Neural cell (in vitro differentiated cells): ENCODE measurements at regions not wholly inside any gene's neighbourhood (a gene's known extent, or its start where the extent isn't known, plus 50 kb on each side); places are given as distances from the start of the nearest gene placed in this dataset.

Source experiments
- H2AFZ ChIP-seq: fragments of 200-600, 300-800 bp; sonication (generic), shearing (Covaris generic); 2 replicates; pipeline ENCODE4 v1.6.0; 2014; ENCODE audit warnings: low read depth, mild to moderate bottlenecking, antibody characterized with exemption, low read length, moderate library complexity
- H3F3A ChIP-seq: fragments of 200-600 bp; shearing (Covaris generic); 2 replicates; pipeline ENCODE4 v1.6.1; 2016; ENCODE audit warnings: mild to moderate bottlenecking, moderate library complexity, mixed read lengths, antibody characterized with exemption, low read length; ENCODE audit not compliant: insufficient read depth, poor library complexity, severe bottlenecking
- H3K27ac ChIP-seq: fragments of 200-600, 300-800 bp; sonication (generic), shearing (Covaris generic); 2 replicates; pipeline ENCODE4 v1.5.1; 2014; ENCODE audit warnings: mild to moderate bottlenecking, low read length, moderate library complexity
- H3K27me3 ChIP-seq: fragments of 300-800, 200-600 bp; sonication (generic), shearing (Covaris generic); 2 replicates; pipeline ENCODE4 v1.6.0; 2014; ENCODE audit warnings: mild to moderate bottlenecking, low read depth, low read length, moderate library complexity; ENCODE audit not compliant: insufficient read depth
- H3K36me3 ChIP-seq: fragments of 300-800, 200-600 bp; sonication (generic), shearing (Covaris generic); 2 replicates; pipeline ENCODE4 v1.5.1; 2014; ENCODE audit warnings: mild to moderate bottlenecking, antibody characterized with exemption, low read length, moderate library complexity; ENCODE audit not compliant: insufficient read depth
- H3K4me2 ChIP-seq: fragments of 300-800, 200-600 bp; sonication (generic), shearing (Covaris generic); 2 replicates; pipeline ENCODE4 v1.6.0; 2014; ENCODE audit warnings: mild to moderate bottlenecking, low read length
- H3K4me3 ChIP-seq: fragments of 300-800, 200-600 bp; sonication (generic), shearing (Covaris generic); 2 replicates; pipeline ENCODE4 v1.5.1; 2014; ENCODE audit warnings: mild to moderate bottlenecking, low read length, moderate library complexity
- H3K79me2 ChIP-seq: fragments of 200-600 bp; shearing (Covaris generic); replicated peaks from 2 replicates; pipeline ENCODE4 v1.6.0; 2014; ENCODE audit warnings: mild to moderate bottlenecking, low read length, moderate library complexity; ENCODE audit not compliant: insufficient read depth
- H3K9ac ChIP-seq: fragments of 300-800, 200-600 bp; sonication (generic), shearing (Covaris generic); 2 replicates; pipeline ENCODE4 v1.6.1; 2016; ENCODE audit warnings: mild to moderate bottlenecking, low read length, mixed read lengths
- H3K9me2 ChIP-seq: fragments of 200-600 bp; shearing (Covaris generic); 2 replicates; pipeline ENCODE4 v1.6.1; 2016; ENCODE audit warnings: mild to moderate bottlenecking, low read length, mixed read lengths; ENCODE audit not compliant: insufficient read depth
- H3K9me3 ChIP-seq: fragments of 200-600, 300-800 bp; sonication (generic), shearing (Covaris generic); 2 replicates; pipeline ENCODE4 v1.6.1; 2016; ENCODE audit warnings: mild to moderate bottlenecking, mixed run types, low read length, moderate library complexity, mixed read lengths
- H4K20me1 ChIP-seq: fragments of 200-600 bp; shearing (Covaris generic); 2 replicates; pipeline ENCODE4 v1.6.1; 2016; ENCODE audit warnings: mild to moderate bottlenecking, mixed run types; ENCODE audit not compliant: insufficient read depth
- EZH2 ChIP-seq: fragments of 200-600, 300-800 bp; shearing (Covaris generic), sonication (generic); IDR thresholded peaks from 2 replicates; pipeline ENCODE4 v1.6.1; 2014; ENCODE audit warnings: antibody characterized with exemption, low read length, borderline replicate concordance, mild to moderate bottlenecking; ENCODE audit not compliant: insufficient read depth, poor library complexity, severe bottlenecking
- MXI1 ChIP-seq: fragments of 450-650 bp; conservative IDR thresholded peaks from 2 replicates; pipeline ENCODE4 v1.6.1; 2014; ENCODE audit warnings: antibody characterized with exemption, mild to moderate bottlenecking; ENCODE audit not compliant: poor library complexity, severe bottlenecking
- POLR2AphosphoS5 ChIP-seq: IDR thresholded peaks from 2 replicates; pipeline ENCODE4 v1.6.1; 2012
- RAD21 ChIP-seq: fragments of 450-650 bp; conservative IDR thresholded peaks from 2 replicates; pipeline ENCODE4 v1.6.1; 2014; ENCODE audit warnings: antibody characterized with exemption, mild to moderate bottlenecking, moderate library complexity
- SMC3 ChIP-seq: fragments of 450-650 bp; conservative IDR thresholded peaks from 2 replicates; pipeline ENCODE4 v1.6.1; 2014; ENCODE audit warnings: antibody characterized with exemption, mild to moderate bottlenecking, moderate library complexity; ENCODE audit not compliant: poor library complexity
- TAF1 ChIP-seq: IDR thresholded peaks from 2 replicates; pipeline ENCODE4 v1.6.1; 2012; ENCODE audit warnings: low read depth
- TF ChIP-seq, protein P1 (sequence below): fragments of 450-650 bp; IDR thresholded peaks from 2 replicates; pipeline ENCODE4 v1.5.1; 2014; ENCODE audit warnings: antibody characterized with exemption, mild to moderate bottlenecking, moderate library complexity; ENCODE audit not compliant: poor library complexity, severe bottlenecking
- TF ChIP-seq, protein P2 (sequence below): IDR thresholded peaks from 2 replicates; pipeline ENCODE4 v1.6.1; 2012; ENCODE audit warnings: borderline replicate concordance

DNA sequence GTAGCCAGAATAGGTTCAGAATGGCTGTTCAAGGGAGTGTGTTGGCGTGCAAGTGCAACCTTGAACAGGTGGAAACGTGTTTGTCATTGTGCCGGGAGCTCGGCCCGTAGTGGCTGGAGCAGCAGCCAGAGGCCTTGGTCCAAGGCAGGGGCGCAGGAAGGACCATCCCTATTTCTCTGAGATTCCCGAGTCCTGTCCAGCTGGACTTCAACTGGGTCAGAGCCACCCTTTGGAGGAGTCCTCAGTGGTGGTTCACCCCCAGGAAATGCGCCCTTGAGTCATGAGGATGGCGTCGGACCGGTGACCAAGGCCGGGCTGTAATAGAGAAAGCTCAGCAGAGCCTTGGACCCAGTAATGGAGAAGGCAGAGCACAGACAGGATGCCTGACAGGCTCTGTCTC, 1402.0 kb downstream of the BRD1 start:
- Histone ChIP-seq H3K4me3 (no peak overlapping the region), H3K9ac (no peak overlapping the region), H2AFZ (no peak overlapping the region), H3K27me3 (no peaks in the 10 kb centered on the region), H3K36me3 (no peaks in the 10 kb centered on the region), H3K27ac (no peak overlapping the region), H3K79me2 (no peaks in the 10 kb centered on the region), H4K20me1 (no peaks in the 10 kb centered on the region), H3K4me2 (no peak overlapping the region), H3K9me2 (no peaks in the 10 kb centered on the region), H3K9me3 (no peaks in the 10 kb centered on the region), H3F3A (no peaks in the 10 kb centered on the region)
- TF ChIP-seq TAF1 (no peak), RAD21 (no peak), SMC3 (no peak), MXI1 (no peak)
- TF ChIP-seq, protein P1, sequence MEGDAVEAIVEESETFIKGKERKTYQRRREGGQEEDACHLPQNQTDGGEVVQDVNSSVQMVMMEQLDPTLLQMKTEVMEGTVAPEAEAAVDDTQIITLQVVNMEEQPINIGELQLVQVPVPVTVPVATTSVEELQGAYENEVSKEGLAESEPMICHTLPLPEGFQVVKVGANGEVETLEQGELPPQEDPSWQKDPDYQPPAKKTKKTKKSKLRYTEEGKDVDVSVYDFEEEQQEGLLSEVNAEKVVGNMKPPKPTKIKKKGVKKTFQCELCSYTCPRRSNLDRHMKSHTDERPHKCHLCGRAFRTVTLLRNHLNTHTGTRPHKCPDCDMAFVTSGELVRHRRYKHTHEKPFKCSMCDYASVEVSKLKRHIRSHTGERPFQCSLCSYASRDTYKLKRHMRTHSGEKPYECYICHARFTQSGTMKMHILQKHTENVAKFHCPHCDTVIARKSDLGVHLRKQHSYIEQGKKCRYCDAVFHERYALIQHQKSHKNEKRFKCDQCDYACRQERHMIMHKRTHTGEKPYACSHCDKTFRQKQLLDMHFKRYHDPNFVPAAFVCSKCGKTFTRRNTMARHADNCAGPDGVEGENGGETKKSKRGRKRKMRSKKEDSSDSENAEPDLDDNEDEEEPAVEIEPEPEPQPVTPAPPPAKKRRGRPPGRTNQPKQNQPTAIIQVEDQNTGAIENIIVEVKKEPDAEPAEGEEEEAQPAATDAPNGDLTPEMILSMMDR, result no peak

DNA sequence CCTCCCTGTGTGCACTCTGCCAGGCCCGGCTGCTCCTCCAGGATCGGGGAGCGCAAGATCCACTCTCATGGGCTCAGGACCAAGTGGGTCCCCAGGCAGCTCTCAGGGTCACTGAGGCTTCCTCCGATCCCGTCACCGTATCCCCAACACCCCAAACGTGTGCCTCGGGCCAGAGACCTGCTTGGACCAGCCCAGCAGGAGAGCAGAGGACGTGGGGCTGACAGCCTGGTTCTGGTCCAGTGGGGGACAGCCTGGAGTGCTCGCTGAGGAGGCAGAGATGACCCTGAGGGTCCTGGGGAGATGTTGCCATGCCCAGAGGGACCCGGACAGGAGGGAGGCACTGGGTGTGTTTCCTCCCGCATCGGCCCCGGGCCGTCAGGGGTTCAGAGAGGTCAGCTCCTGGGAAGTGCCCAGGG, 1402.6 kb downstream of the BRD1 start:
- Histone ChIP-seq H4K20me1 (no peaks in the 10 kb centered on the region), H3K4me3 (no peak overlapping the region), H3K4me2 (no peak overlapping the region), H3K9me3 (no peaks in the 10 kb centered on the region), H3K27me3 (no peaks in the 10 kb centered on the region), H3K9ac (no peak overlapping the region), H3K36me3 (no peaks in the 10 kb centered on the region), H3K79me2 (no peaks in the 10 kb centered on the region), H3F3A (no peaks in the 10 kb centered on the region), H3K9me2 (no peaks in the 10 kb centered on the region), H2AFZ (no peak overlapping the region), H3K27ac (no peak overlapping the region)
- TF ChIP-seq, protein P2, sequence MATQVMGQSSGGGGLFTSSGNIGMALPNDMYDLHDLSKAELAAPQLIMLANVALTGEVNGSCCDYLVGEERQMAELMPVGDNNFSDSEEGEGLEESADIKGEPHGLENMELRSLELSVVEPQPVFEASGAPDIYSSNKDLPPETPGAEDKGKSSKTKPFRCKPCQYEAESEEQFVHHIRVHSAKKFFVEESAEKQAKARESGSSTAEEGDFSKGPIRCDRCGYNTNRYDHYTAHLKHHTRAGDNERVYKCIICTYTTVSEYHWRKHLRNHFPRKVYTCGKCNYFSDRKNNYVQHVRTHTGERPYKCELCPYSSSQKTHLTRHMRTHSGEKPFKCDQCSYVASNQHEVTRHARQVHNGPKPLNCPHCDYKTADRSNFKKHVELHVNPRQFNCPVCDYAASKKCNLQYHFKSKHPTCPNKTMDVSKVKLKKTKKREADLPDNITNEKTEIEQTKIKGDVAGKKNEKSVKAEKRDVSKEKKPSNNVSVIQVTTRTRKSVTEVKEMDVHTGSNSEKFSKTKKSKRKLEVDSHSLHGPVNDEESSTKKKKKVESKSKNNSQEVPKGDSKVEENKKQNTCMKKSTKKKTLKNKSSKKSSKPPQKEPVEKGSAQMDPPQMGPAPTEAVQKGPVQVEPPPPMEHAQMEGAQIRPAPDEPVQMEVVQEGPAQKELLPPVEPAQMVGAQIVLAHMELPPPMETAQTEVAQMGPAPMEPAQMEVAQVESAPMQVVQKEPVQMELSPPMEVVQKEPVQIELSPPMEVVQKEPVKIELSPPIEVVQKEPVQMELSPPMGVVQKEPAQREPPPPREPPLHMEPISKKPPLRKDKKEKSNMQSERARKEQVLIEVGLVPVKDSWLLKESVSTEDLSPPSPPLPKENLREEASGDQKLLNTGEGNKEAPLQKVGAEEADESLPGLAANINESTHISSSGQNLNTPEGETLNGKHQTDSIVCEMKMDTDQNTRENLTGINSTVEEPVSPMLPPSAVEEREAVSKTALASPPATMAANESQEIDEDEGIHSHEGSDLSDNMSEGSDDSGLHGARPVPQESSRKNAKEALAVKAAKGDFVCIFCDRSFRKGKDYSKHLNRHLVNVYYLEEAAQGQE, result no peak
- TF ChIP-seq MXI1 (no peak), POLR2AphosphoS5 (no peak), EZH2 (no peak), TAF1 (no peak)
- TF ChIP-seq, protein P1, result no peak
